A549 (cell line): ENCODE measurements at regions not wholly inside any gene's neighbourhood (a gene's known extent, or its start where the extent isn't known, plus 50 kb on each side); places are given as distances from the start of the nearest gene placed in this dataset.

Source experiments
- CEBPB ChIP-seq, 2 experiments: fragments of >200 bp in 1 of 2; sonication (Bioruptor Twin) in 1 of 2; formaldehyde crosslinking in 1 of 2; IDR thresholded peaks; 2 replicates each; pipeline ENCODE4 v1.6.1; 2012 to 2016
- CTCF ChIP-seq: fragments of >200 bp; sonication (Bioruptor Twin); formaldehyde crosslinking; IDR thresholded peaks from 3 replicates; pipeline ENCODE4 v1.5.1; 2016
- EP300 ChIP-seq, 2 experiments: fragments of >200 bp; sonication (Bioruptor Twin); formaldehyde crosslinking; IDR thresholded peaks; 2 replicates in 1 of 2; 3 replicates in 1 of 2; pipeline ENCODE4 v1.6.1; 2016 to 2017
- HEYL ChIP-seq: fragments of 250-450 bp; sonication (Bioruptor Pico); IDR thresholded peaks from 2 replicates; pipeline ENCODE4 v1.8.0; 2021; ENCODE audit warnings: mild to moderate bottlenecking, moderate library complexity
- JUN ChIP-seq, 2 experiments: fragments of >200 bp; sonication (Bioruptor Twin); formaldehyde crosslinking; IDR thresholded peaks; 2 replicates in 1 of 2; 3 replicates in 1 of 2; pipeline ENCODE4 v1.6.1; 2016 to 2017
- MAX ChIP-seq: IDR thresholded peaks from 2 replicates; pipeline ENCODE4 v1.6.1; 2012
- MYC ChIP-seq: IDR thresholded peaks from 2 replicates; pipeline ENCODE4 v1.6.1; 2012; ENCODE audit warnings: mild to moderate bottlenecking, inconsistent platforms, low read length, improper control_type of control experiment, borderline replicate concordance
- NR3C1 ChIP-seq: fragments of >200 bp; sonication (Bioruptor Twin); formaldehyde crosslinking; IDR thresholded peaks from 3 replicates; pipeline ENCODE4 v1.6.1; 2017
- PHF8 ChIP-seq: fragments of 200-600 bp; sonication (generic); IDR thresholded peaks from 2 replicates; pipeline ENCODE4 v1.6.1; 2016; ENCODE audit warnings: low read depth, mild to moderate bottlenecking, antibody characterized with exemption, moderate library complexity, borderline replicate concordance
- POLR2A ChIP-seq: IDR thresholded peaks from 2 replicates; pipeline ENCODE4 v1.6.1; 2012; ENCODE audit warnings: mild to moderate bottlenecking, low read length
- REST ChIP-seq: fragments of 200-600 bp; sonication (generic); IDR thresholded peaks from 2 replicates; pipeline ENCODE4 v1.6.1; 2016; ENCODE audit warnings: antibody characterized with exemption, mild to moderate bottlenecking, moderate library complexity
- RNF2 ChIP-seq: fragments of 200-600 bp; sonication (generic); IDR thresholded peaks from 2 replicates; pipeline ENCODE4 v1.6.1; 2016; ENCODE audit warnings: low read depth, mild to moderate bottlenecking, antibody characterized with exemption, moderate library complexity, borderline replicate concordance
- USF2 ChIP-seq: fragments of 450-650 bp; IDR thresholded peaks from 2 replicates; pipeline ENCODE4 v1.6.1; 2014; ENCODE audit warnings: antibody characterized with exemption
- ZFP36 ChIP-seq: fragments of 450-650 bp; IDR thresholded peaks from 2 replicates; pipeline ENCODE4 v1.6.1; 2014; ENCODE audit warnings: borderline replicate concordance; ENCODE audit not compliant: partially characterized antibody

GRCh38 chr3:141816958-141817357 lies 53.8 kb downstream of the GRK7 start:
- TF ChIP-seq MAX (no peak), EP300 (IDR thresholded peaks at IDR 0.05) (no peak), POLR2A (no peak), ZFP36 (no peak), CTCF (no peak), REST (no peak), USF2 (no peak), MYC (no peak), PHF8 (no peak), CEBPB (IDR thresholded peaks at IDR 0.05) (no peak), RNF2 (no peak), JUN (IDR thresholded peaks at IDR 0.05) (no peak), NR3C1 (no peak), HEYL (CRISPR knock-in tag) (no peak)
